HCT116 (cell line): ENCODE measurements at regions not wholly inside any gene's neighbourhood (a gene's known extent, or its start where the extent isn't known, plus 50 kb on each side); places are given as distances from the start of the nearest gene placed in this dataset.

Experiments
- EGR1 ChIP-seq: IDR thresholded peaks from 2 replicates; pipeline ENCODE4 v1.6.1; 2012; ENCODE audit warnings: low read depth
- EZH2 ChIP-seq: fragments of 200-600 bp; sonication (generic); IDR thresholded peaks from 2 replicates; pipeline ENCODE4 v1.6.1; 2017; ENCODE audit warnings: antibody characterized with exemption, mixed run types
- EZH2phosphoT487 ChIP-seq: fragments of 200-600 bp; IDR thresholded peaks from 2 replicates; pipeline ENCODE4 v1.6.1; 2018; ENCODE audit warnings: antibody characterized with exemption, borderline replicate concordance
- FOSL1 ChIP-seq: IDR thresholded peaks from 2 replicates; pipeline ENCODE4 v1.6.1; 2012; ENCODE audit warnings: low read depth
- POLR2A ChIP-seq: IDR thresholded peaks from 2 replicates; pipeline ENCODE4 v1.7.0; 2011; ENCODE audit warnings: borderline replicate concordance; ENCODE audit not compliant: insufficient read depth, insufficient read length; ENCODE audit errors: extremely low read depth
- POLR2AphosphoS5 ChIP-seq: IDR thresholded peaks from 2 replicates; pipeline ENCODE4 v1.6.1; 2011; ENCODE audit warnings: mild to moderate bottlenecking, low read depth, low read length, moderate library complexity
- RAD21 ChIP-seq: IDR thresholded peaks from 2 replicates; pipeline ENCODE4 v1.6.1; 2012; ENCODE audit warnings: low read depth, mild to moderate bottlenecking
- SP1 ChIP-seq: IDR thresholded peaks from 2 replicates; pipeline ENCODE4 v1.6.1; 2012; ENCODE audit warnings: low read depth
- YY1 ChIP-seq: IDR thresholded peaks from 2 replicates; pipeline ENCODE4 v1.6.1; 2011; ENCODE audit warnings: low read length, low read depth, moderate library complexity, mild to moderate bottlenecking; ENCODE audit not compliant: insufficient replicate concordance; ENCODE audit errors: extremely low read depth
- ZFX ChIP-seq: fragments of 450-650 bp; IDR thresholded peaks from 2 replicates; pipeline ENCODE4 v1.6.1; 2017
- ZNF274 ChIP-seq: fragments of 200-500 bp; sonication (Bioruptor generic); IDR thresholded peaks from 2 replicates; pipeline ENCODE4 v1.6.1; 2014; ENCODE audit warnings: mild to moderate bottlenecking, low read depth, low read length, inconsistent platforms
- TF ChIP-seq, protein P1 (sequence below), 3 experiments: fragments of 200-600 bp in 1 of 3; sonication (generic) in 1 of 3; IDR thresholded peaks in 2 of 3; conservative IDR thresholded peaks in 1 of 3; 2 replicates each; pipeline ENCODE4 v1.5.1; 2012 to 2017; ENCODE audit warnings: low read depth in 2 of 3, low read length in 2 of 3, antibody characterized with exemption in 1 of 3, borderline replicate concordance in 1 of 3, control low read depth in 1 of 3, mild to moderate bottlenecking in 1 of 3, mixed read lengths in 1 of 3, mixed run types in 1 of 3, moderate library complexity in 1 of 3; ENCODE audit not compliant: insufficient read depth in 1 of 3
- TF ChIP-seq, protein P2 (sequence below): IDR thresholded peaks from 2 replicates; pipeline ENCODE4 v1.6.1; 2012
- TF ChIP-seq, protein P3 (sequence below): IDR thresholded peaks from 2 replicates; pipeline ENCODE4 v1.6.1; 2012; ENCODE audit warnings: low read depth

DNA sequence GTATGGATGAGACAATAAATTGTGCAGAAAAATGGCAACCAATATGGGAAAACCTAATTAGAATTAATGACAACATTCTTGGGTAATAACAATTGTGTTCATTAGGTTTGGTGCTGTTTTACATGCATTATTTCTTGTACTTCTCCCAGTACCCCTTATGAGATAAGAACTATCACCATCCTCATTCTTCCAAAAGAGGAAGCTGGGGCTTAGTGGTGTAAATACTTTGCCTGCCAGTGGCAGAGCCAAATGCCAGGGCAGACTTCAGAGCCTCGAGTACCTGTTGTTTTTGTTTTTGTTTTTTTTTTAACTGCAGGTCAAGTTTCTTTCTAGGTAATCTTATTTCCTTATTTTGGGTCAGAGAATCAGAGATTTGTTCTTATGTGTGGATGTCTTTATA lies 206.4 kb downstream of the RHOU start:
- TF ChIP-seq EZH2 (no peak), EZH2phosphoT487 (no peak), SP1 (no peak), POLR2AphosphoS5 (no peak), POLR2A (no peak), EGR1 (no peak), YY1 (no peak), ZFX (no peak), FOSL1 (no peak), RAD21 (no peak), ZNF274 (no peak)
- TF ChIP-seq, protein P1, sequence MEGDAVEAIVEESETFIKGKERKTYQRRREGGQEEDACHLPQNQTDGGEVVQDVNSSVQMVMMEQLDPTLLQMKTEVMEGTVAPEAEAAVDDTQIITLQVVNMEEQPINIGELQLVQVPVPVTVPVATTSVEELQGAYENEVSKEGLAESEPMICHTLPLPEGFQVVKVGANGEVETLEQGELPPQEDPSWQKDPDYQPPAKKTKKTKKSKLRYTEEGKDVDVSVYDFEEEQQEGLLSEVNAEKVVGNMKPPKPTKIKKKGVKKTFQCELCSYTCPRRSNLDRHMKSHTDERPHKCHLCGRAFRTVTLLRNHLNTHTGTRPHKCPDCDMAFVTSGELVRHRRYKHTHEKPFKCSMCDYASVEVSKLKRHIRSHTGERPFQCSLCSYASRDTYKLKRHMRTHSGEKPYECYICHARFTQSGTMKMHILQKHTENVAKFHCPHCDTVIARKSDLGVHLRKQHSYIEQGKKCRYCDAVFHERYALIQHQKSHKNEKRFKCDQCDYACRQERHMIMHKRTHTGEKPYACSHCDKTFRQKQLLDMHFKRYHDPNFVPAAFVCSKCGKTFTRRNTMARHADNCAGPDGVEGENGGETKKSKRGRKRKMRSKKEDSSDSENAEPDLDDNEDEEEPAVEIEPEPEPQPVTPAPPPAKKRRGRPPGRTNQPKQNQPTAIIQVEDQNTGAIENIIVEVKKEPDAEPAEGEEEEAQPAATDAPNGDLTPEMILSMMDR (IDR thresholded peaks at IDR 0.05 in 2 of 3, conservative IDR thresholded peaks at IDR 0.05 in 1 of 3; ENCODE audit: borderline replicate concordance in 1 of 3, insufficient read depth in 1 of 3, low read depth in 2 of 3, low read length in 2 of 3), result no peak
- TF ChIP-seq, protein P2, sequence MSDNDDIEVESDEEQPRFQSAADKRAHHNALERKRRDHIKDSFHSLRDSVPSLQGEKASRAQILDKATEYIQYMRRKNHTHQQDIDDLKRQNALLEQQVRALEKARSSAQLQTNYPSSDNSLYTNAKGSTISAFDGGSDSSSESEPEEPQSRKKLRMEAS, result no peak
- TF ChIP-seq, protein P3, sequence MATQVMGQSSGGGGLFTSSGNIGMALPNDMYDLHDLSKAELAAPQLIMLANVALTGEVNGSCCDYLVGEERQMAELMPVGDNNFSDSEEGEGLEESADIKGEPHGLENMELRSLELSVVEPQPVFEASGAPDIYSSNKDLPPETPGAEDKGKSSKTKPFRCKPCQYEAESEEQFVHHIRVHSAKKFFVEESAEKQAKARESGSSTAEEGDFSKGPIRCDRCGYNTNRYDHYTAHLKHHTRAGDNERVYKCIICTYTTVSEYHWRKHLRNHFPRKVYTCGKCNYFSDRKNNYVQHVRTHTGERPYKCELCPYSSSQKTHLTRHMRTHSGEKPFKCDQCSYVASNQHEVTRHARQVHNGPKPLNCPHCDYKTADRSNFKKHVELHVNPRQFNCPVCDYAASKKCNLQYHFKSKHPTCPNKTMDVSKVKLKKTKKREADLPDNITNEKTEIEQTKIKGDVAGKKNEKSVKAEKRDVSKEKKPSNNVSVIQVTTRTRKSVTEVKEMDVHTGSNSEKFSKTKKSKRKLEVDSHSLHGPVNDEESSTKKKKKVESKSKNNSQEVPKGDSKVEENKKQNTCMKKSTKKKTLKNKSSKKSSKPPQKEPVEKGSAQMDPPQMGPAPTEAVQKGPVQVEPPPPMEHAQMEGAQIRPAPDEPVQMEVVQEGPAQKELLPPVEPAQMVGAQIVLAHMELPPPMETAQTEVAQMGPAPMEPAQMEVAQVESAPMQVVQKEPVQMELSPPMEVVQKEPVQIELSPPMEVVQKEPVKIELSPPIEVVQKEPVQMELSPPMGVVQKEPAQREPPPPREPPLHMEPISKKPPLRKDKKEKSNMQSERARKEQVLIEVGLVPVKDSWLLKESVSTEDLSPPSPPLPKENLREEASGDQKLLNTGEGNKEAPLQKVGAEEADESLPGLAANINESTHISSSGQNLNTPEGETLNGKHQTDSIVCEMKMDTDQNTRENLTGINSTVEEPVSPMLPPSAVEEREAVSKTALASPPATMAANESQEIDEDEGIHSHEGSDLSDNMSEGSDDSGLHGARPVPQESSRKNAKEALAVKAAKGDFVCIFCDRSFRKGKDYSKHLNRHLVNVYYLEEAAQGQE, result no peak
